Mesodermal cell (in vitro differentiated cells): ENCODE measurements at regions not wholly inside any gene's neighbourhood (a gene's known extent, or its start where the extent isn't known, plus 50 kb on each side); places are given as distances from the start of the nearest gene placed in this dataset.

Experiments
- H3K27ac ChIP-seq: 2 replicates; pipeline ENCODE4 v1.7.0; 2013; ENCODE audit warnings: mild to moderate bottlenecking, low read depth, low read length, moderate library complexity; ENCODE audit not compliant: severe bottlenecking
- H3K36me3 ChIP-seq: 2 replicates; pipeline ENCODE4 v1.7.1; 2013; ENCODE audit warnings: mild to moderate bottlenecking, low read length, moderate library complexity; ENCODE audit not compliant: control insufficient read depth, insufficient read depth
- H3K4me1 ChIP-seq: one replicate; pipeline ENCODE4 v1.7.1; 2013; ENCODE audit warnings: mild to moderate bottlenecking, low read length; ENCODE audit not compliant: insufficient read depth, control insufficient read depth, poor library complexity, severe bottlenecking
- H3K4me3 ChIP-seq: 2 replicates; pipeline ENCODE4 v1.7.0; 2013; ENCODE audit warnings: low read length, control low read depth, mild to moderate bottlenecking; ENCODE audit not compliant: insufficient read depth, poor library complexity, severe bottlenecking; ENCODE audit errors: extremely low read depth
- H3K9me3 ChIP-seq: 2 replicates; pipeline ENCODE4 v1.7.1; 2013; ENCODE audit warnings: mild to moderate bottlenecking, low read length, moderate library complexity; ENCODE audit not compliant: control insufficient read depth
- WGBS, 2 experiments: methylation state at CpG; one replicate each; pipeline ENCODE4 v1.1.5; 2013; ENCODE audit warnings: missing lambda C conversion rate in 2 of 2; ENCODE audit not compliant: insufficient coverage in 2 of 2; 5-methylcytosine and 5-hydroxymethylcytosine counted together

DNA sequence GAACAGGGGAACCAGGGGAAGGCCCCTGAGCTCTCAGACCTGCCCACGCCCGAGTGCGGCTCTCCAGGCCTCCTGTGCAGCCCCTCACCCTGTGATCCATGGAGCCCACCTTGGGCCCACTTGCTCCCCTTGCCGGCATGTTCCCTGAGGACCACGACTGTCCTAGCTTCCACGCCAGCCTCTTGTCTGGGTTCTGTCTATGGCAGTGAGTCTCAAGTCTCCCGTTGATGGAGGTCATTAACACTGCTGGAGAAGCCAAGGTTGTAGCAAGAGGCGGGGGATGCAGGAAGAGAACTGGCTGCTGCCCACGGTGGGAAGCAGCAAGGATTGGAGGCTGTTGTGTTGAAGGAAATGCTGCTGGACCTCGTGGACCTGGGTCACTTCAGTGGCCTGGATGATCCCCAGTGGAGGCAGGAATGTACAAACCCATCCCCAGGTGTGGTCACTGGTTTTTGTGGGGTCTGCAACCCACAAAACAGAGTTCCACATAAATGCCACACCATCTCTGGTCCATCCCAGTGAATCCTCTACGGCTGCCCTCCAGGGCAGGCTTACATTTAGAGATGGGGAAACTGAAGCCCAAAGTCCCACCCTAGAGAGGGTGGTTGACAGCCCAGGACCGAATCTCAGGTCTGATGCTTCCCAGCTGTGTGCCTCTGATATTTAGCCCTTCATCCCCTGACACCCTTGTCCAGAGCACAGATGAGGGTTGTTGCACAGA lies 150.3 kb downstream of the NDUFA10 start:
- WGBS, 2 experiments: 88 to 90% methylated on average over 9 to 11 of the region's 12 CpGs
- Histone ChIP-seq H3K4me3 (no peak overlapping the region), H3K36me3 (no peaks in the 10 kb centered on the region), H3K9me3 (no peaks in the 10 kb centered on the region), H3K4me1 (no peaks in the 10 kb centered on the region), H3K27ac (no peak overlapping the region)

DNA sequence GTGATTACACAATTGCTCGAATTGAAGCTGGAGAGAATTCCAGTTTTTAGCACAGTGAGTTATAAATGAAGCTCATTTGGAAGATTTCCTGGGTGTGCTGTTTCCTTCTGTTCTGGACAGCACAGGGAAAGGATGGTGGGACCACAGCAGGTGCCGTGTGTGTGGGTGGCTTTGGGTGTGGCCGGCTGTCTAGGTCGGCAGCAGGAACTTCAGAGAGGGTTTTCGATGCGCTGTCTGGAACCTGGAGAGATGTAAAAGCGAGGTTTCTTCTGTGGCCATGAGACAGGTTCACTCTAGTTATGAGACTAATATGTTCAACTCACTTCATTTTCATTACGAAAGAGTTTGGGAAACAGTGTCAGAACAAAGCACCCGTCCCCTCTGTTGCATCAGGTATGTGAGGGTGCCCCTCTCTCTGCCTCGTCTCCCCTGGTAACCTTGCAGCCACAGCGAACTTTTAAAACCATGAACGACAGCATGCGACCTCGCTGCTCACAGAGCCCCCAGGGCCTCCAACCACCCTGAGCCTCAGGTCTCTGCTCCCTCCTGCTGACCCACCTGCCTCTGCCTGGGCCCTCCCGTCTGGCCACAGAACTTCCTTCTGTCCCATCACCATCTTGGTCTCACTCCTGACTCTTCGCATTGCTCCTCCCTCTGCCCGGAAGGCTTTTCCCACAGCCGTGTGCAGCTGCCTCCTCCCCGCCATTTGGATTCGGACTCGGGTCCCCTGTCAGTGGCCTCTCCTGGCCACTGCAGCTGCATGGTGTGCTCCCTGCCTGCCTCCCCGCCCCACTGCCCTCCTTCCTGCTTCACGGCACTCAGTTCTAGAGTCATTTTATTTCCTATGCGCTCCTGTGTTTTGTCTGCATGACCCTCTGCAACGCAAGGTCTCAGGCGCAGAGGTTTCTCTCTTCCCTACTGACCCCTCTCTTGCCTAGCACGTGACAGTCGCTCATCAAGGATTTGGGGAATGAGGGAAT lies 151.2 kb downstream of the NDUFA10 start:
- WGBS, 2 experiments: 85 to 93% methylated on average over 17 to 24 of the region's 28 CpGs

DNA sequence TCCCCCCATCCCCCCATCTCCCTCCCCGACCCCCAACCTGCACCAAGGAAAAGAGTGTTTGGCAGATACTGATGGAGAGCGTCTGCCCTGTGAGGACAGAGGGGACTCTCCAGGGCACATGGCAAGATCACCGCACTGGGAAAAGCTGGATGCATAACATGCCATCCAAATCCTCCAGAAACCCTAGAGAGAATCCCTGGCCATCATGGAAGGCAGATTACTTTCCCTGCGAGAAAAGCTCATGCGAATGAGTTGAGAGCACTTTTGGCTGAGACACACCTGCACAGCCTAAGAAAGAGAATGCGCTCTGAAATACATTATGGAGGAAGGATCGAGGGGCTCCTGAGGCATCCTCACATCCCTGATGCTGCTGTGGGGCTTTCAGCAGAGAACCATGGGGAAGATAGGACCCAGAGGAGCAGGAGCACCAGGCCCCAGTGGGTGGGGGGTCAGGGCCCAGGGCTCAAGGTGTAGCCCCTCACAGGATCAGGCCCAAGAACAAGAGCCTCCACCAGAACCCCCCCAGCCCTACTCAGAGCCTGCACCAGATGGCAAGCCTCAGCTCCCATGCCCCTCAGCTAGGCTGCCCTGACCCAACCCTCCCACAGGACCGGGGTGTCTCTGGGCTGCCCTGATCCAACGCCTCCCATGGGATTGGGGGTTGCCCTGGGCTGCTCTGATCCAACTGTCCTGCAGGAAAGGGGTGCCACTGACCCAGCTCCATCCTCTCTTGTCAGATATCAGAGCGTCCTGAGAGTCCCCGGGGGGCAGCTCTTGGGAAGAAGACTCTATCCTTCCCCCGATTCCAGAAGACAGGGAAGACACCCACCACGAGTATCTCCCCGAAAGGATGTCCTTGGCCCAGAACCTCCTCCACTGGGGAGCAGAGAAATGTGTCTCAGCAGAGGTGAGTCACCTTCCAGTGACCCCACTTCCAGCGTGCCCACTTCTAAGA lies 153.4 kb downstream of the NDUFA10 start:
- Histone ChIP-seq H3K4me3 (no peak overlapping the region), H3K36me3 (no peaks in the 10 kb centered on the region), H3K4me1 (no peaks in the 10 kb centered on the region), H3K9me3 (peaks cover 5% of the 10 kb centered on the region), H3K27ac (no peak overlapping the region)
- WGBS, 2 experiments: 95 to 97% methylated on average over 11 to 13 of the region's 15 CpGs

More for the DNA sequence above, 151.2 kb downstream of the NDUFA10 start:
- Histone ChIP-seq H3K9me3 (no peaks in the 10 kb centered on the region), H3K27ac (no peak overlapping the region), H3K36me3 (no peaks in the 10 kb centered on the region), H3K4me3 (no peak overlapping the region), H3K4me1 (no peaks in the 10 kb centered on the region)

DNA sequence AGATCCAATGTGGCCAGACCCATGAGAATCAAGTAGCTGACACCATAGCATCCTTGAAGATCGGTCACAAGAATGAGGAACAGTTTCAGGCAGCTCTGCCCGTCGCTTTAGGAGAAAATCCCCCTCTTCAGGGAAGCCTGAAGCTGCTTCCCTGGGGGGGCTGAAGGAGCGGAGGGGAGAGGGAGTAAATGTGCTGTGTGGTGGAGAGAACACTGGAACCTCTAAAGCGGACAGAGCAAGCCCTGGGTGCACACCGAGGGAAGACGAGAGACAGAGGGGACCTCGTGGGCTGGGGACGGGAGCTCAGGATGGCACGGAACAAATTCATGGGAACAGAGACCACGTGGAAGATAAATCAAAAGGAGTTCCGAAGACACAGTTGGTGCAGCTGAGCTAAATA lies 154.3 kb downstream of the NDUFA10 start:
- Histone ChIP-seq H3K27ac (no peak overlapping the region), H3K4me3 (no peak overlapping the region), H3K9me3 (peaks cover 10% of the 10 kb centered on the region), H3K36me3 (no peaks in the 10 kb centered on the region), H3K4me1 (no peaks in the 10 kb centered on the region)
- 82 to 83% methylated on average over 12 of the region's 12 CpGs for WGBS, 2 experiments

DNA sequence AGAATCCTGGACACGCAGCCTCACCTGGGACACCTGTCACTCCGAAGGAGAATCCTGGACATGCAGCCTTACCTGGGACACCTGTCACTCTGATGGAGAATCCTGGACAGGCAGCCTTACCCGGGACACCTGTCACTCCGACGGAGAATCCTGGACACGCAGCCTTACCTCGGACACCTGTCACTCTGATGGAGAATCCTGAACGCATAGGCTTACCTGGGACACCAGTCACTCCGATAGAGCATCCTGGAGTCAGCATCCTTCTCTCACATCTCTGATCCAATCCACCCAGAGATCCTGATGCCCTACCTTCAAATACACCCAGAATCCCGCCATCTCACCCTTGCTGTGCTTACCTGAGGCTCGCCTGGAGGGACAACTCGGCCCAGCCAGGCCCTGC lies 154.9 kb downstream of the NDUFA10 start:
- WGBS, 2 experiments: 89 to 98% methylated on average over 10 to 12 of the region's 12 CpGs
- Histone ChIP-seq H3K27ac (no peak overlapping the region), H3K9me3 (peaks cover 10% of the 10 kb centered on the region)

DNA sequence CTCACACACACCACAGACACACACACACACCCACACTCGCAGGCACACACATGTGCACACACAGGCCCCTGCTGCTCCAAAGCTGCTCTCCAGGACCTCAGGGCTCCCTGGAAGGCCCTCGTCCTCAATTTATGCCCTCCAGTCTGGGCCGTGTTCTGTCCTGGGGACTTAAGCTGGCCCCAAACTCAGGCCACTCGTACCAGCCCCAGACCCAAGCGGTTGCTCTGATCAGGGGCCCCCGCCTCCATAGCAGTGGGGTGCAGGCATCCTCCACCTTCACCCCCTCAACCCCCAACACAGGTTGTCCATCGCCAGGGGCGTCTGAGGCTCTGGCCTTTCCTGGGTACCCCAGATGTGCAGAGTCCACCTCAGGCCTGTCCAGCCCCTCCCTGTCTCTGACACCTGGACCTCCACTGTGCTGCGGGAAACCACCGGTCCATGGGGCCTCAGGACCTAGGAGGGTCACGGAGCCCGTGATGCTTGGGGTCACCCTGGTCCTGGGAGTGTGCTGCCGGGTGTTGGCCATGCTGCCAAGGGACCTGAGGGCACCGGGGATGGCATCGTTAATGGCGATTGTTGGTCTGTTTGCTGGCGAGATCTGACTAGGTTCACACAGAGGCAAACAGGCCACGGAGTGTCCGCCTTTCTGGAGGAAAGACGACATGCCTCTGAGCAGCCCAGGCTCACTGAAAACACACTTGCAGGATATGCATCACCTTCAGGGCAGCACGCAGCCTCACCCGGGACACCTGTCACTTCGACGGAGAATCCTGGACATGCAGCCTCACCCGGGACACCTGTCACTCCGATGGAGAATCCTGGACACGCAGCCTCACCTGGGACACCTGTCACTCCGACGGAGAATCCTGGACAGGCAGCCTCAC lies 155.6 kb downstream of the NDUFA10 start:
- no peak overlapping the region for H3K4me3 ChIP-seq
- no peaks in the 10 kb centered on the region for H3K4me1 ChIP-seq
- peaks cover 10% of the 10 kb centered on the region for H3K9me3 ChIP-seq
- H3K36me3 ChIP-seq: no peaks in the 10 kb centered on the region
- no peak overlapping the region for H3K27ac ChIP-seq
- WGBS, 2 experiments: 93% methylated on average over 28 of the region's 29 CpGs

More for the DNA sequence above, 154.9 kb downstream of the NDUFA10 start:
- H3K36me3 ChIP-seq: no peaks in the 10 kb centered on the region
- no peak overlapping the region for H3K4me3 ChIP-seq
- no peaks in the 10 kb centered on the region for H3K4me1 ChIP-seq

DNA sequence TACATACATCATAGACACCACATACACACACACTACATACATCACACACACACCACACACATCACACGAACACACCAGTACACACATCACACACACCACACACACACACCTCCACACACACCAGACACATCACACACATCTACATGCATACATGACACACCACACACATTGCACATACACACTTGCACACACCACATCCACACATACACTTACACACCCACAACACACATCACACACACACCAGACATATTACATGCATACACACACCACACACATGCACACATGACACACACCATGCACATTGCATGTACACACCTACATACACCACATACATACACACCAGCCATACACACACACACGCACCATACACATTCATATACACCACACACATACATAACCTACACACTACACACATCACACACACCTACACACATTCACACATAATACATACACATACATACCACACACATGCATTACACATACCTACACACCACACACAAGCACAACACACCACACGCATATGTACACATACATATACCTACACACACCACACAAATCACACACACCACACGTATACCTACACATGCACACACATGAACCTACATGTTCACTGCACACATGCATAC lies 156.5 kb downstream of the NDUFA10 start:
- no peak overlapping the region for H3K27ac ChIP-seq
- H3K4me1 ChIP-seq: no peaks in the 10 kb centered on the region
- H3K9me3 ChIP-seq: peaks cover 10% of the 10 kb centered on the region
- H3K36me3 ChIP-seq: no peaks in the 10 kb centered on the region
- no peak overlapping the region for H3K4me3 ChIP-seq
- WGBS, 2 experiments: 83 to 92% methylated on average over 4 of the region's 4 CpGs

DNA sequence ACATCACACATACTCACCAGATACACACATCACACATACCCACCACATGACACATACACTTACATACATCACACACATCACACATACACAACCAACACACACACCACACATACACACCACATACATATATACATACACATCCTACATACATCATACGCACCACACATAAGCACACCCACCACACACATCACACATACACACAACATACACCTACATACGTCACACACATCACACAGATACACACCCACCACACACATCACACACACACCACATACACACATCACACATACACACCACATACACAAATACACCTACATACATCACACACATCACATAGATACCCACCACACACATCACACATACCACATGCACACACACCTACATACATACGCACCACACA lies 158.4 kb downstream of the NDUFA10 start:
- H3K27ac ChIP-seq: no peak overlapping the region
- H3K9me3 ChIP-seq: peaks cover 10% of the 10 kb centered on the region
- WGBS, 2 experiments: 91 to 93% methylated on average over 3 of the region's 3 CpGs
- H3K4me1 ChIP-seq: no peaks in the 10 kb centered on the region
- no peak overlapping the region for H3K4me3 ChIP-seq
- H3K36me3 ChIP-seq: no peaks in the 10 kb centered on the region

DNA sequence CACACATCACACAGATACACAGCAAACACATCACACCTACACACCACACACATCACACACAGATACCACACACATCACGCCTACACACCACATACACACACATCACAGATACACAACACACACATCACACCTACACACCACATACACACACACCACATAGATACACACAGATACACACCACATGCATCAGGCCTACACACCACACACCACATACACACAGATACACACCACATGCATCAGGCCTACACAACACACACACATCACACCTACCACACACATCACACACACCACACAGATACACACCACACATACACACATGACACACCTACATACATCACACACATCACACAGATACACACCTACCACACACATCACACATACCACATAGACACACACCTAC lies 158.8 kb downstream of the NDUFA10 start:
- WGBS, 2 experiments: 91% methylated on average over 1 of the region's 1 CpG; no CpG with 5 or more reads in 1 of the 2 experiments

More for the DNA sequence above, 158.8 kb downstream of the NDUFA10 start:
- no peak overlapping the region for H3K4me3 ChIP-seq
- H3K4me1 ChIP-seq: no peaks in the 10 kb centered on the region
- no peaks in the 10 kb centered on the region for H3K36me3 ChIP-seq
- H3K27ac ChIP-seq: no peak overlapping the region
- H3K9me3 ChIP-seq: peaks cover 10% of the 10 kb centered on the region
